SK-N-SH treated with all-trans-retinoic acid at 6 μM for 48 hours (cell line): ENCODE measurements at regions not wholly inside any gene's neighbourhood (a gene's known extent, or its start where the extent isn't known, plus 50 kb on each side); places are given as distances from the start of the nearest gene placed in this dataset.
"Not testable (repeated sequence)": the region's sequence is repeated elsewhere in the genome, so short reads cannot be mapped to it uniquely, and the experiment has no call there.

Experiments
- ATAC-seq: fragments of 200-7000 bp; cut with Tn5 transposase; 3 replicates; pipeline ENCODE4 v1.9.1; 2020; ENCODE audit warnings: mild to moderate bottlenecking, moderate library complexity
- BACH2 ChIP-seq: fragments of 250-450 bp; sonication (Bioruptor Pico); IDR thresholded peaks from 2 replicates; pipeline ENCODE4 v1.9.0; 2021; ENCODE audit warnings: mild to moderate bottlenecking, borderline replicate concordance
- CSDC2 ChIP-seq: fragments of 250-450 bp; sonication (Bioruptor Pico); IDR thresholded peaks from 2 replicates; pipeline ENCODE4 v1.5.0; 2020; ENCODE audit warnings: mild to moderate bottlenecking, moderate library complexity
- ESRRG ChIP-seq: fragments of 250-450 bp; sonication (Bioruptor Pico); IDR thresholded peaks from 2 replicates; pipeline ENCODE4 v1.6.1; 2021; ENCODE audit warnings: mild to moderate bottlenecking
- GLIS3 ChIP-seq: fragments of 250-450 bp; sonication (Bioruptor Pico); IDR thresholded peaks from 2 replicates; pipeline ENCODE4 v1.5.0; 2020; ENCODE audit warnings: mild to moderate bottlenecking, moderate library complexity
- OSR1 ChIP-seq: fragments of 250-450 bp; sonication (Bioruptor Pico); IDR thresholded peaks from 2 replicates; pipeline ENCODE4 v1.8.0; 2022; ENCODE audit warnings: moderate library complexity, mild to moderate bottlenecking, inconsistent platforms
- PPARA ChIP-seq: fragments of 250-450 bp; sonication (Bioruptor Pico); IDR thresholded peaks from 2 replicates; pipeline ENCODE4 v1.5.0; 2020; ENCODE audit warnings: mild to moderate bottlenecking, borderline replicate concordance
- RARB ChIP-seq: fragments of 250-450 bp; sonication (Bioruptor Pico); IDR thresholded peaks from 2 replicates; pipeline ENCODE4 v1.8.0; 2021; ENCODE audit warnings: mild to moderate bottlenecking, moderate library complexity
- SNAI2 ChIP-seq: fragments of 250-450 bp; sonication (Bioruptor Pico); IDR thresholded peaks from 2 replicates; pipeline ENCODE4 v1.5.0; 2020; ENCODE audit warnings: mild to moderate bottlenecking, moderate library complexity
- TCF4 ChIP-seq: fragments of 250-450 bp; sonication (Bioruptor Pico); IDR thresholded peaks from 2 replicates; pipeline ENCODE4 v1.8.0; 2021; ENCODE audit warnings: mild to moderate bottlenecking, moderate library complexity, borderline replicate concordance
- TOX ChIP-seq: fragments of 250-450 bp; sonication (Bioruptor Pico); IDR thresholded peaks from 2 replicates; pipeline ENCODE4 v1.8.0; 2021; ENCODE audit warnings: mild to moderate bottlenecking, moderate library complexity, borderline replicate concordance
- ZFP3 ChIP-seq: fragments of 250-450 bp; sonication (Bioruptor Pico); IDR thresholded peaks from 2 replicates; pipeline ENCODE4 v1.5.0; 2020; ENCODE audit warnings: mild to moderate bottlenecking, moderate library complexity
- ZFP30 ChIP-seq: fragments of 450-650 bp; formaldehyde crosslinking; IDR thresholded peaks from 2 replicates; pipeline ENCODE4 v1.5.0; 2022; ENCODE audit warnings: mild to moderate bottlenecking, moderate library complexity
- ZNF565 ChIP-seq: fragments of 450-650 bp; formaldehyde crosslinking; conservative IDR thresholded peaks from 2 replicates; pipeline ENCODE4 v1.5.0; 2020; ENCODE audit warnings: low read depth, mild to moderate bottlenecking, moderate library complexity
- ZNF70 ChIP-seq: fragments of 450-650 bp; formaldehyde crosslinking; IDR thresholded peaks from 2 replicates; pipeline ENCODE4 v1.5.0; 2020; ENCODE audit warnings: mild to moderate bottlenecking, moderate library complexity
- ZNF8 ChIP-seq: fragments of 450-650 bp; formaldehyde crosslinking; IDR thresholded peaks from 2 replicates; pipeline ENCODE4 v1.5.0; 2020; ENCODE audit warnings: mild to moderate bottlenecking, moderate library complexity
- TF ChIP-seq, protein P1 (sequence below): fragments of 250-450 bp; sonication (Bioruptor Pico); IDR thresholded peaks from 2 replicates; pipeline ENCODE4 v1.8.0; 2021; ENCODE audit warnings: low read depth, mild to moderate bottlenecking, moderate library complexity, borderline replicate concordance
- TF ChIP-seq, protein P2 (sequence below): fragments of 250-450 bp; sonication (Bioruptor Pico); IDR thresholded peaks from 2 replicates; pipeline ENCODE4 v1.5.1; 2021; ENCODE audit warnings: mild to moderate bottlenecking, moderate library complexity
- TF ChIP-seq, protein P3 (sequence below): fragments of 250-450 bp; sonication (Bioruptor Pico); IDR thresholded peaks from 2 replicates; pipeline ENCODE4 v1.5.0; 2020; ENCODE audit warnings: mild to moderate bottlenecking, moderate library complexity
- TF ChIP-seq, protein P4 (sequence below): fragments of 250-450 bp; sonication (Bioruptor Pico); IDR thresholded peaks from 2 replicates; pipeline ENCODE4 v1.8.0; 2020; ENCODE audit warnings: mild to moderate bottlenecking, moderate library complexity, borderline replicate concordance

DNA sequence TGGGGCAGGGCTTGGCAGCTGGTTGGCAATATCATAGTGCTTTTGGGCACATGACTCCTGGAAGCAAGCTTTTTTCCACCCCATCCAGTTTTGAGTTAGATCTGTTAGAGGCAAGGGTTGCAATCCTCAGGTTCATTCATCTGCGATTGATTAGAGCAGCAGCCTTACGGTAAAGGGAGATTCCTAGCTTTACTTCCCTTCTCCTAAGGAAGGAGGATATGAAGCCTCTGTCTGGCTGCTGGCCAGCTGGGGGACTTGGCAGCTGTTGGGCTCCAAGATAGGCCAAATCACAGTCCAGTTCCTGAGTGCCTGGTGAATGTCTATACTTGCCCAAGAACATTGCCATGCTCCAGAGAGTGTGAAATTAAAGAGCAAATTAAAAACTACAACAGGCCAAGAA lies 113.4 kb upstream of the CCNH start:
- no peak for ATAC-seq
- TF ChIP-seq CSDC2 (CRISPR knock-in tag) (no peak), GLIS3 (CRISPR knock-in tag) (no peak), TCF4 (CRISPR knock-in tag) (no peak), BACH2 (CRISPR knock-in tag) (no peak), PPARA (no peak)
- TF ChIP-seq, protein P1, sequence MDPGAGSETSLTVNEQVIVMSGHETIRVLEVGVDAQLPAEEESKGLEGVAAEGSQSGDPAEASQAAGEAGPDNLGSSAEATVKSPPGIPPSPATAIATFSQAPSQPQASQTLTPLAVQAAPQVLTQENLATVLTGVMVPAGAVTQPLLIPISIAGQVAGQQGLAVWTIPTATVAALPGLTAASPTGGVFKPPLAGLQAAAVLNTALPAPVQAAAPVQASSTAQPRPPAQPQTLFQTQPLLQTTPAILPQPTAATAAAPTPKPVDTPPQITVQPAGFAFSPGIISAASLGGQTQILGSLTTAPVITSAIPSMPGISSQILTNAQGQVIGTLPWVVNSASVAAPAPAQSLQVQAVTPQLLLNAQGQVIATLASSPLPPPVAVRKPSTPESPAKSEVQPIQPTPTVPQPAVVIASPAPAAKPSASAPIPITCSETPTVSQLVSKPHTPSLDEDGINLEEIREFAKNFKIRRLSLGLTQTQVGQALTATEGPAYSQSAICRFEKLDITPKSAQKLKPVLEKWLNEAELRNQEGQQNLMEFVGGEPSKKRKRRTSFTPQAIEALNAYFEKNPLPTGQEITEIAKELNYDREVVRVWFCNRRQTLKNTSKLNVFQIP (CRISPR knock-in tag), result no peak
- TF ChIP-seq, all 23 proteins: peak for 0

DNA sequence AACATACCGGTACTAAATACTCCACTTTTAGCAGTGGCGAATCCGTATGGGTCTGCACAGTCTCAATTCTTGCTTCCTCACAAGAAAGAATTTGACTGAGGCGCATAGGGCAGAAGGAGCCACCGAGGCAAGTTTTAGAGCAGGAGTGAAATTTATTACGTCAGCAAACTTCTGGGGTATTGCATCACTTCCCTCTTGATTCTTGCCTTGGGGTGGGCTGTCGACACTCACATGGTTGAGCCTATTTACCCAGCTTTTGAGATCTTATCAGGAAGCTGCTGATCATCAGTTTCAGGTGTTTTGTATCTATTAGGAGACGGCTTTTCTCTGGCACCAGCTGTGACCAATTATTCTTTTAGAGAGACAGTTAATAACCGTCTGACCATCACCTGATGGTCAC lies 111.5 kb upstream of the CCNH start:
- TF ChIP-seq ZNF8 (CRISPR knock-in tag), result no peak
- TF ChIP-seq ESRRG (CRISPR knock-in tag), result no peak
- no peak for TF ChIP-seq BACH2 (CRISPR knock-in tag)
- TF ChIP-seq, all 23 proteins: peak for 0
- ATAC-seq, result no peak

DNA sequence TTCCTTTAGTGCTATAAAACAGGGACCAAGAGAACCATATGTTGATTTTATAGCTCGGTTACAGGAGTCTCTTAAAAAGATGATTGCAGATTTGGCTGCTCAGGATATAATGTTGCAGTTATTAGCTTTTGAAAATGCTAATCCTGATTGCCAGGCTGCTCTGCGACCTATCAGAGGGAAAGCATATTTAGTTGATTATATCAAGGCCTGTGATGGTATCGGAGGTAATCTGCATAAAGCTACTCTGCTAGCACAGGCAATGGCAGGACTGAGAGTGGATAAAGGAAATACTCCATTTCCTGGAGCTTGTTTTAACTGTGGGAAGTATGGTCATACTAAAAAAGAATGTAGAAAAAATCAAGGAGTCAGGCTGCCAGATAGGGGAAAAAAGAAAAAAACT lies 99.0 kb upstream of the CCNH start:
- ATAC-seq, result not testable (repeated sequence)
- TF ChIP-seq TCF4 (CRISPR knock-in tag), result 0 out of 2 replicates have a peak, but pooled peaks have one; percentile 15

DNA sequence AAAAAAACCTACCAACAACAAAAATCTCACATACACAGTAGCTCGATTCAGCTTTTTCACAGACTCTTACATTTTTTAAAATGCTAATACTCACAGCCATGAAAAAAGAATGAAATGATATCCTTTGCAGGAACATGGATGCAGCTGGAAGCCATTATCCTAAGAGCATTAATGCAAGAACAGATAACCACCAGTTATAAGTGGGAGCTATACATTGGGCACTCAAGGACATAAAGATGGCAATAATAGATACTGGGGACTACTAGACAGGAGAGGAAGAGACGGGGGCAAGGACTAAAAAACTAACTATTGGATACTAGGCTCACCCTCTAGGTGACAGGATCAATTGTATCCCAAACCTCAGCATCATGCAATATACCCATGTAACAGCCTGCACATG lies 90.3 kb upstream of the CCNH start:
- no peak for TF ChIP-seq ZFP3 (CRISPR knock-in tag)
- peak; percentile 74; the same call in 1 of the 2 replicates for TF ChIP-seq TCF4 (CRISPR knock-in tag)
- no peak for ATAC-seq

DNA sequence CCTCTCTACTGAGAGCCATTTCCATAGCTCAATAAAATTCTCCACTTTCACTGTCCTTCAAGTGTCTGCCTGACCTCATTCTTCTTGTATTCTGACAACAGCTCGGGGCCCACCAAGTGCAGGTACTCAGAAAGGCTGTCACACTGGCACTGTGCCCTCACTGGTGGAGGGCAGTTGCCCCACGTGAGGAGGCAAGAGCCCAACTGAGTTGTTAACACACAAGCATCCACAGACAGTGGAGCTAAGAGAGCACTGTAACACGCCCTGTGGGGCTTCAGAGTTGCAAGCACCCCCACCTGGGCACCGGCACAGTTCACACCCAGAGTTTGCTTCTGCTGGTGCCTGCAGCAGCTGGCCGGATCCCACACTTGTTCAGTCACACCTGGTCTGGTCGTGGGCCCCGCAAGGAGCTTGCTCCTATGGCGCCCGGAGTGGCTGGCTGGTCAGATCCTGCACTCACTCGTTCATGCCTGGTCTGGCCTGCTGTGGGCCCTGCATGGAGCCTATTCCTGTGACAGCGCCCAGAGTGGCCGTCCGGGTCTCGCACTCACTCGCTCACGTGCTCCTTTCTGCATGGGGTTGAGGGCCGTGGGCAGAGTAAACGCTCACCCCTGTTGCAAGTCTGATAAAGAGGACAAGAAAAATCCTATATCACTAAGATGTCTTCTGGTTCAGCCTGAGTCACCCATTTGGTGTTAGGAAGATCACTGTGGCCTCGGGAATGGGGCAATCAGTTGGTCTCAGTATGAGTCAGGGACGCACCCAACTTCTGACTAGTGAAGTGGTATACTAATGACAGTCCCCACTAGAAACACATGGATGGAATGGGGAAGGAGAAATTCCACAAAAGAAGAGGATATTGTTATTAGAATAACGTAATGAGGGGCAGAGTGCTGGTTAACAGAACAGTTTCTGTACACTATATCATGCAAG lies 87.0 kb upstream of the CCNH start:
- TF ChIP-seq, protein P2, sequence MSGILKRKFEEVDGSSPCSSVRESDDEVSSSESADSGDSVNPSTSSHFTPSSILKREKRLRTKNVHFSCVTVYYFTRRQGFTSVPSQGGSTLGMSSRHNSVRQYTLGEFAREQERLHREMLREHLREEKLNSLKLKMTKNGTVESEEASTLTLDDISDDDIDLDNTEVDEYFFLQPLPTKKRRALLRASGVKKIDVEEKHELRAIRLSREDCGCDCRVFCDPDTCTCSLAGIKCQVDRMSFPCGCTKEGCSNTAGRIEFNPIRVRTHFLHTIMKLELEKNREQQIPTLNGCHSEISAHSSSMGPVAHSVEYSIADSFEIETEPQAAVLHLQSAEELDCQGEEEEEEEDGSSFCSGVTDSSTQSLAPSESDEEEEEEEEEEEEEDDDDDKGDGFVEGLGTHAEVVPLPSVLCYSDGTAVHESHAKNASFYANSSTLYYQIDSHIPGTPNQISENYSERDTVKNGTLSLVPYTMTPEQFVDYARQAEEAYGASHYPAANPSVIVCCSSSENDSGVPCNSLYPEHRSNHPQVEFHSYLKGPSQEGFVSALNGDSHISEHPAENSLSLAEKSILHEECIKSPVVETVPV, result no peak
- TF ChIP-seq TCF4 (CRISPR knock-in tag) (no peak), SNAI2 (CRISPR knock-in tag) (no peak), OSR1 (CRISPR knock-in tag) (no peak), RARB (CRISPR knock-in tag) (no peak), ZFP3 (CRISPR knock-in tag) (no peak), ESRRG (CRISPR knock-in tag) (no peak), ZFP30 (CRISPR knock-in tag) (no peak), TOX (CRISPR knock-in tag) (no peak), ZNF70 (CRISPR knock-in tag) (no peak), ZNF565 (CRISPR knock-in tag) (no peak), ZNF8 (CRISPR knock-in tag) (no peak)
- TF ChIP-seq, protein P3, sequence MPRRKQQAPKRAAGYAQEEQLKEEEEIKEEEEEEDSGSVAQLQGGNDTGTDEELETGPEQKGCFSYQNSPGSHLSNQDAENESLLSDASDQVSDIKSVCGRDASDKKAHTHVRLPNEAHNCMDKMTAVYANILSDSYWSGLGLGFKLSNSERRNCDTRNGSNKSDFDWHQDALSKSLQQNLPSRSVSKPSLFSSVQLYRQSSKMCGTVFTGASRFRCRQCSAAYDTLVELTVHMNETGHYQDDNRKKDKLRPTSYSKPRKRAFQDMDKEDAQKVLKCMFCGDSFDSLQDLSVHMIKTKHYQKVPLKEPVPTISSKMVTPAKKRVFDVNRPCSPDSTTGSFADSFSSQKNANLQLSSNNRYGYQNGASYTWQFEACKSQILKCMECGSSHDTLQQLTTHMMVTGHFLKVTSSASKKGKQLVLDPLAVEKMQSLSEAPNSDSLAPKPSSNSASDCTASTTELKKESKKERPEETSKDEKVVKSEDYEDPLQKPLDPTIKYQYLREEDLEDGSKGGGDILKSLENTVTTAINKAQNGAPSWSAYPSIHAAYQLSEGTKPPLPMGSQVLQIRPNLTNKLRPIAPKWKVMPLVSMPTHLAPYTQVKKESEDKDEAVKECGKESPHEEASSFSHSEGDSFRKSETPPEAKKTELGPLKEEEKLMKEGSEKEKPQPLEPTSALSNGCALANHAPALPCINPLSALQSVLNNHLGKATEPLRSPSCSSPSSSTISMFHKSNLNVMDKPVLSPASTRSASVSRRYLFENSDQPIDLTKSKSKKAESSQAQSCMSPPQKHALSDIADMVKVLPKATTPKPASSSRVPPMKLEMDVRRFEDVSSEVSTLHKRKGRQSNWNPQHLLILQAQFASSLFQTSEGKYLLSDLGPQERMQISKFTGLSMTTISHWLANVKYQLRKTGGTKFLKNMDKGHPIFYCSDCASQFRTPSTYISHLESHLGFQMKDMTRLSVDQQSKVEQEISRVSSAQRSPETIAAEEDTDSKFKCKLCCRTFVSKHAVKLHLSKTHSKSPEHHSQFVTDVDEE, result no peak
- TF ChIP-seq, protein P4, sequence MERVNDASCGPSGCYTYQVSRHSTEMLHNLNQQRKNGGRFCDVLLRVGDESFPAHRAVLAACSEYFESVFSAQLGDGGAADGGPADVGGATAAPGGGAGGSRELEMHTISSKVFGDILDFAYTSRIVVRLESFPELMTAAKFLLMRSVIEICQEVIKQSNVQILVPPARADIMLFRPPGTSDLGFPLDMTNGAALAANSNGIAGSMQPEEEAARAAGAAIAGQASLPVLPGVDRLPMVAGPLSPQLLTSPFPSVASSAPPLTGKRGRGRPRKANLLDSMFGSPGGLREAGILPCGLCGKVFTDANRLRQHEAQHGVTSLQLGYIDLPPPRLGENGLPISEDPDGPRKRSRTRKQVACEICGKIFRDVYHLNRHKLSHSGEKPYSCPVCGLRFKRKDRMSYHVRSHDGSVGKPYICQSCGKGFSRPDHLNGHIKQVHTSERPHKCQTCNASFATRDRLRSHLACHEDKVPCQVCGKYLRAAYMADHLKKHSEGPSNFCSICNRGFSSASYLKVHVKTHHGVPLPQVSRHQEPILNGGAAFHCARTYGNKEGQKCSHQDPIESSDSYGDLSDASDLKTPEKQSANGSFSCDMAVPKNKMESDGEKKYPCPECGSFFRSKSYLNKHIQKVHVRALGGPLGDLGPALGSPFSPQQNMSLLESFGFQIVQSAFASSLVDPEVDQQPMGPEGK, result no peak
- ATAC-seq, result no peak
